HG03025 (cell line): ENCODE measurements at regions not wholly inside any gene's neighbourhood (a gene's known extent, or its start where the extent isn't known, plus 50 kb on each side); places are given as distances from the start of the nearest gene placed in this dataset.
"Not testable (repeated sequence)": the region's sequence is repeated elsewhere in the genome, so short reads cannot be mapped to it uniquely, and the experiment has no call there.

Experiments
- ATAC-seq: cut with Tn5 transposase; IDR thresholded peaks from one replicate; pipeline ENCODE4 v1.9.1; 2021; ENCODE audit warnings: mild to moderate bottlenecking, moderate library complexity; ENCODE audit not compliant: unreplicated experiment, low FRiP score

DNA sequence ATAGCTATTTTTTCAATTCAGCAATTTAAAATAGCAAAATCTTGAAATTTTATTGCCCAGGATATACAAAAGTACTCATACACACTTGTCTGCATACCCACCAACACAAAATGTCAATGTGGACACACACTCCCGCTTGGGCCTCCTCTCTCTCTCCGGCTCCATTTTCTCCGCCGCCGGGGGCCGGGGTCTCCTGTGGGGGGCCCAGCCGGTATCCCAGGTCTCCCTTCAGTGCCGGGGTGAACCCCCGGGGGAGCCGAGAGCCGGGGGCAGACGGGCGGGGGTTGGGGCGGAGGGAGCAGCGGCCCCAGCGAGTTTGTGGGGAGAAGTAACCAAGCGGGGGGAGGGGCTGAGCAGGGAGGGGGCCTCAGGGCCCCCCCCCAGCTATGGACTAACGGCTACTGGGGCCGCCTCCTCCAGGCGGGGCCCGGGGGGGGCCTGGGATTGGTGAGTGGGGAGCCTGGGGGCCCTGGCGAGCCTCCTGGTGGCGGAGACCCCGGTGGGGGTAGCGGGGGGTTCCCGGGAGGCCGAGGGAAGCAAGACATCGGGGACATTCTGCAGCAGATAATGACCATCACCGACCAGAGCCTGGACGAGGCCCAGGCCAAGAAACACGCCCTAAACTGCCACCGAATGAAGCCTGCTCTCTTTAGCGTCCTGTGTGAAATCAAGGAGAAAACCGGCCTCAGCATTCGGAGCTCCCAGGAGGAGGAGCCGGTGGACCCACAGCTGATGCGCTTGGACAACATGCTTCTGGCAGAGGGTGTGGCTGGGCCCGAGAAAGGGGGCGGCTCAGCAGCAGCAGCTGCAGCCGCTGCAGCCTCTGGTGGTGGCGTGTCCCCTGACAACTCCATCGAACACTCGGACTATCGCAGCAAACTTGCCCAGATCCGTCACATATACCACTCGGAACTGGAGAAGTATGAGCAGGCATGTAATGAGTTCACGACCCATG, 56.6 kb downstream of the CHST2 start:
- ATAC-seq, result not testable (repeated sequence)

DNA sequence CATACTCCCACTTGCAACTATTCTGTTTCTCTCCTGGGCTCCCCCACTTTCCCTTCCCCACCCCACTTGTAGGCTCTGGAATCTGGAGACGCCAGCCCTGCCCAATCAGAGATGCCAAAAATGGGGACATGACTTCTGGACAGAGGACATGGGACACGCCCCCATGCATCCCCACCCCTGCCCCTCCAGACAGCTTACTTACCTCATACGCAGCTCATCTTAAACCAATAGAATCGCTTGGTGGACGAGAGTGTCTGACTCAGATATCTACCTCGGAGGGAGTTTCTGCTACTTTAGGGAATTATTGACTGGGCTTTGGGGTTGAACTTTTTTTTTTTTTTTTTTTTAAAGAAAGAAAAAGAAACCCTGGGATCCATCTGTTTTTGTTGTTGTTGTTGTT, 58.4 kb downstream of the CHST2 start:
- not testable (repeated sequence) for ATAC-seq

DNA sequence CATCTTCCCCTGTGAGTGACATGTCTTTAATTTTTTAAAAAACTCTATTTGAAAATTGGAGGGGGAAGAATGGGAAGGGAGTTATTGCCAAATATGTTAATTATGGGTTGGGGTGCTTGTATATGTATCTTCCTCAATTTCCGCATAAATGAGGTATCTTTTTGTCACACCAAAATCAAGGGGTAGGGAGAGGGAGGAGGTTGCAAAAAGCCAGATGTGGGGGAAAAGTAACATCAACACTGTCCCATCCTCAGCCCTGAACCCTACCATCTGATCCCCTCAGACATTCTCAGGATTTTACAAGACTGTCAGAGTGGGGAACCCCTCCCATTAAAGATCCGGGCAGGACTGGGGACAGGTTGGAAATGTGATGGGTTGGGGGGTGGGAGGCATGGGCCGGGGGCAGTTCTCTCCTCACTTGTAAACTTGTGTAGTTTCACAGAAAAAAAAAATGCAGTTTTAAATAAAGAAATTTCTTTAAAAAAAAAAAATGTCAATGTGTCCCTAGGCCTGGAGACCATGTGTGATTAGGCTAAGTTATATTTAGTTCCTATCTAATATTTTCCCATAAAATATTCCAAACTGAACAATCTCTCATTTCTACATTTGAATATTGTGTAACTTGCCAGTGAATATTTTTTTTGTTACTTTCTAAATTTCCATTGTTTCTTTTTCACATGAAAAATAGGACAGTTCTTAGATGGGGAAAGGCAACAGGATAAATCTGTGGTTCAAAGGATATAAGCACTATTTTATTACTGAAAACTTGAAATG, 59.4 kb downstream of the CHST2 start:
- ATAC-seq, result not testable (repeated sequence)

DNA sequence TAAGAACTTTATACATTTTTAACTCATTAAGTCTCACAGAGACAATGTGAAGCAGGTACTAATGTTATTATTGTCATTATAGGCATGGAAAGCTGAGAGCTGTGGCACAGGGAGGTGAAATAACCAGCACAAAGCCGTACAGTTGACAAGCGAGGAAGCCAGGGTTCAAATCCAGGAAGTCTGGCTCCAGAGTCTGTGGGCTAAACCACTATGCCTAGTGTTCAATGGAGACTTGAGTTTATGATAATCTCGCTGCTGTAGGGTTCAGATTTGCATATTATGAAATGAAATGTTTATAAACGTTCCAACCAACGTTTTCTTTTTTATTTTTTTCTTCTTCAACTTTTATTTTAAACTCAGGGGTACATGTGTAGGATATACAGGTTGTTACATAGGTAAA, 60.0 kb downstream of the CHST2 start:
- ATAC-seq, result no peak

DNA sequence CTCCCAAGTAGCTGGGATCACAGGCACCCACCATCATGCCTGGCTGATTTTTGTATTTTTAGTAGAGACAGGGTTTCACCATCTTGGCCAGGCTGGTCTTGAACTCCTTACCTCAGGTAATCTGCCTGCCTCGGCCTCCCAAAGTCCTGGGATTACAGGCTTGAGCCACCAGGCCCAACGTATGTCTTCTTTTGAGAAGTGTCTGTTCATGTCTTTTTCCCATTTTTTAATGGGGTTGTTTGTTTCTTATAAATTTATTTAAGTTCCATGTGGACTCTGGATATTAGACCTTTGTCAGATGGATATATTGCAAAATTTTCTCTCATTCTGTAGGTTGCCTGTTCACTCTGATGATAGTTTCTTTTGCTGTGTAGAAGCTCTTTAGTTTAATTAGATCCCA, 61.3 kb downstream of the CHST2 start:
- ATAC-seq, result not testable (repeated sequence)

DNA sequence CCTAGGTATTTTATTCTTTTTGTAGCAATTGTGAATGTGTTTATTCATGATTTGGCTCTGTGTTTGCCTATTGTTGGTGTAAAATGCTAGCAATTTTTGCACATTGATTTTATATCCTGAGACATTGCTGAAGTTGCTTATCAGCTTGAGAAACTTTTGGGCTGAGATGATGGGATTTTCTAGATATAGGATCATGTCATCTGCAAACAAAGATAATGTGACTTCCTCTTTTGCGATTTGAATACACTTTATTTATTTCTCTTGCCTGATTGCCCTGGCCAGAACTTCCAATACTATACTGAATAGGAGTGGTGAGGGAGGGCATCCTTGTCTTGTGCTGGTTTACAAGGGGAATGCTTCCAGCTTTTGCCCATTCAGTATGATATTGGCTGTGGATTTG, 62.4 kb downstream of the CHST2 start:
- ATAC-seq, result not testable (repeated sequence)

DNA sequence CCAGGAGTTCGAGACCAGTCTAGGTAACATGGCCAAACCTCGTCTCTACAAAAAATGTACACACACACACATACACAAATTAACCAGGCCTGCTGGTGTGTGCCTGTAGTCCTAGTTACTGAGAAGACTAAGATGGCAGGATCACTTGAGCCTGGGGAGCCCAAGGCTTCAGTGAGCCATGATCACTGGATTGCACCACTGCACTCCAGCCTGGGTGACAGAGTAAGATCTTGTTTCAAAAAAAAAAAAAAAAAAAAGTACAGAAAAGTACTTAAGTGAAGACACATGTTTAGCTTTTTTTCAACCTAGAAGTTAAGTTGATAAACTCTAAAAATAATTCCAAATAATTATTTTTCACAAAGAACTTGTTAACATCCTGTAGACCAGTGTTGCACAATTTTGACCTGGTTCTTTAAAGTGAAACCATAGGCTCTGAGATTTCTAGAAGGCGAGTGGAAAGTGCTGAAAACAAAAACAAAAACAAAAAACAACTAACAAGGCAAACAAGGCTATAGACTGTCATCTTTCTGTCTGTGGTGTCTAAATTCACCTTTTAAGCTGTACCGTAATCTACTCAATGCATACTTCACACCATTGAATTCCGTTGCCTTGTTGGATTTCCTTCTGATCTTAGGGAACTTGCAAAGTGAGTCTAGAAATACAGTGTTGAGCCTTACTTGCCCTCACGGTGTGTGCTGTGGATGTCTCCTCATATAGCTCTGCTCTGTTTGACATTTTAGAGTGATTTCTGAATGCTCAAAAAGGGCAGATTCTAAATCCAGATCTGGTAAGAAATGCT, 63.5 kb downstream of the CHST2 start:
- no peak for ATAC-seq

DNA sequence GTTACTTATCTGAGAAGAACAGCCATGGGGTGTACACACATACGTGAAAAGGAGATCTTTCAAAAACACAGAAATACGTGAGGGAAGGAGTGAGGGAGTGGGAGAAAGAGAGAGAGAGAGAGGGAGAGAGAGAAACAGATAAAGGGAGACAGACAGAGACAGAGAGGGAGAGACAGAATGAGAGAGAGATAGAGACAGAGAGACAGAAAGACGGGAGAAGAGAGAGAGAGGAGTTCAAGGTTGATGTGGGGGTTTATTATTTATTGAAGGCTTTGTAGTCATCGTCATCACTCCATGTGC, 64.0 kb downstream of the CHST2 start:
- ATAC-seq, result no peak

DNA sequence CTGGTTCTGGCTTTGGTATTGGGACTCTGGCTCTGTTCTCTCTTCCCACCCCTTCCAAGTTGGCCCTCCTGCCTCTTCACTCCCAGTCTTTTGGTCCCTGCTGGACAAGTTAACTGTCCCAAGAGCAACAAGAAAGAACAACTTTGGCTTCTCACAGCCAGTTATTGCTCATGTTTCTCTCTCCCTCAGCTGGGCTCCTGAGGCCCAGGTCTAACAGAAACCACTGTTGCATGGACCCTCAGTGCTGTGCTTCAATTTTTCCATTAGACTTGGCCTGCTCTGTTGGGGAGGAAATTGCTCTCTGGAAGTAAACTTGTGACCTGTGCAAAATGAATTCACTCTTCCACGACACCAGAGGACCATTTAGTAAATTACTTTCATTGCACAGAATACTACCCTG, 64.5 kb downstream of the CHST2 start:
- ATAC-seq, result no peak

DNA sequence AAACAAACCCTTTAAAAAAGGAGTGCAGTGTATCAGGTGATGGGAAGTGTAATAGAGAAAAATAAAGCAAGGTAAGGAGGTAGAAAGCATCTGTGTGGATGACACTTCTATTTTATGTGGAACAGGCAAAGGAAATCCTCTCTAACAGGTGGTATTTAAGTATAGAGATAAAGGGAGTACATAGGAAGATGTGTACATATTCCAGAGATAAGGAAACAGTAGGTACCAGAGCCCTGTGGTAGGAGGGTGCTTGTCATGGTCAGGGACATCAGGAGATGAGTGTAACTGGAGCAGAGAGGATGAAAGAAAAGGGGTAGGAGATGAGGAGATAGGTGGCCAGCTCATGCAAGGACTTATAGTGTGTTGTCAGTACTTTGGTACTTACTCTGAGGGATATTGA, 65.8 kb downstream of the CHST2 start:
- ATAC-seq, result no peak

DNA sequence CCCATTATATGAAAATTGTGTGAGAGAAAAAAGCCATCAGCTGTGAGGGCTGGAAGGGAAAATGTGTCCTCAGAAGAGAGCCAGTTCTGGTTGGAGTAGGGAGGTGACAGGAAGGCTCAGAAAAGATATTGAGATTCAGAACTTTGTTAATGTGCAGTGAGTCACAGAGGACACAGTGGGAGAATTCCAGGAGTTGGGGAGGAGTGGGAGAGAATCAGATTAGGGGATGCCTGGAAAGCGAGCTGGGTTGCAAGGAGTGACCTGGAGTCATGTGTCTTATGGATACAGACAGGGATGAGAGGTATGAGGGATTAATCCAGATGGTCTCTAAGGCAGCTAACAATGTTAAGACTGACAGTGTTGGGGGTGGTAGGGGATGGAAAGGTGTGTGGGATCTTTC, 67.5 kb downstream of the CHST2 start:
- no peak for ATAC-seq

DNA sequence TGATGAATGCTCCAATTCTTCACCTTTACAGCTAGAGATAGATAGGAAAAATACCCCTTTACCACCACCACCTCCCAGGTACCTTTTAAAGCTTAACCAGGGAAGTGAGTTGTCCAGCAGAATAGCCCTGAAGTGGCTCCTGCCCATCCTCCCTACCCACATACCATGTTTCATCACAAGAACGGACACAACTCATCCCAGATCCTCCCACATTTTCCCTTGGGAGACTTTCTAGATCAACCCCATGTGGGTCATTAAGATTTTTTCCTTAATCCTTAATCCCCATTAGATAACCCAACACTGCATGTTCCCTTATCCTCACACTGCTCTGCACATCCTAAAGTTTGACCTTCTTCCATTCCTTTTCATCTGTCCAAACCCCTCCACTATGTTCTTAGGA, 69.3 kb downstream of the CHST2 start:
- no peak for ATAC-seq

DNA sequence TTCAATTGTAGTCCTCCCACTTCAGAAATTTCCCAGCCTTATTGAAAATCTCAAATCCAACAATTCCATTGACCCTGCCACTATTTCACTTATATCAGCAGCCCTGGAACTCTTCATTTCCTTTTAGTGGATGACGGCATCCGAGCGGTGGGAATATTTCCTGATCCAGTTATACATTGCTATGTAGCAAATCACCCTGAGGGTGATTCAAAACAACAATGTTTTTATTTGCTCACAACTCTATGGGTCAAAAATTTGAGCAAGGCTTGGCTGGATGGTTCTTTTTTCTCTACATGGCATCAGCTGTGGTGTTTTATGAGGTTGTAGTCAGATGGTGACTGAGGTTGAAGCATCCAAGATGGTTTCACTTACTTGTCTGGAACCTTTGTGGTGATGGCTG, 70.5 kb downstream of the CHST2 start:
- ATAC-seq, result no peak

DNA sequence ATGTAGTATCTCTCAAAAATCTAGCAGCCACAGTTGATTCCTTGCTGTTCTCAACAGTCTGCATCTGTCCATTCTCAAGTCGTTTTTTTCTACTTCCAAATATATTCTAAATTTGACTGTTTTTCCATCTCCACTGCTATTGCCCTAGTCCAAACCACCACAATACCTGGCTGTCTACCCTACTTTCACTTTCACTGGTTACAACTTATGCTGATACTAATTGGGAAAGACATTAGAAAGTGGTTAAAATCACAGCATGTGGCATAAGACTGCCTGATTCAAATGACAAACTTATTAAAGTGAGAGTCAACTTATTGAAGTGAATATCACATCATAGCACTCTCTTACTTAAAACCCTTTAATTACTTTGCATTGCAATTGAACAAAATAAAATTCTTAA, 72.6 kb downstream of the CHST2 start:
- no peak for ATAC-seq

DNA sequence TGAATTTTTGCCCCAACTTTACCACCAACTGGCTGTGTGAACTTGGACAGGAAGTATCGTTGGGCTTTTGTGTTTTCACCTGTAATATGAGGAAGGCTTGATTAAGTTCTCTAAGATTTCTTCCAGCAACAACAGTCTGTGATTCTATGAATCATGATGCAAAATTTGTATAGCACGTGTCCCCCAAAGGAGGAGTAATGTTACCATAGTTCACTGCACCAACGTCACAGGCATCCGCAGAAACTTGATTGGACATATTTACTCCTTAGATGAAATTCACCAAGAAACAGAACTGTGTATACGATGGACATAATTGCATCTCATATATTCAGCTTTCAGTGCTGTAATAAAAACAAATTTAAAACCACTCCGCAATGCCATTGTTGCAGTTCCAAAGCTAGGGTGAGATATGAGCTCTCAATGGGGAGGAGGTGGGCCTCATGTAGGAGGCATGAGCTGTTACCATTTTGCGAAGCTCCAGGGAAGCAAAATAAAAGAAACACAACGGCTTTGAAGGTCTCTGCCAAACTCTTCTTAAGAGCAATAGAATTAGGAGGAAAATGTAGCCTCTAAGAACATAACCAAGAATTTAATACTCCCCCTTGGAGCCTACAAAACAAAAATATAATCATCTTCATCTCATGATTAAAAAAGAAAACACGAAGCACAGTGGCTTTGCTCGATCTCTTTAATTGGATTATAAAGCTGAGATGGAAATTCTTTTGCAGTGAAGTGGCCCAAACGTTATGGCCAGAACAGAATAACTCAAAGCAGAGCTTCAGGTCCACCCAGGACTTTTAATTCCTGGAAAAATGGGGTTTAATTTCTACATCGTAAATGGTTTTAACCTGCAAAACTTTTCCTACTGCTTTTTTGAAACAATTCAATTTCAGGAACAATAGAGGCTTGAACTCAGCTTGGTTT, 80.7 kb downstream of the CHST2 start:
- no peak for ATAC-seq

DNA sequence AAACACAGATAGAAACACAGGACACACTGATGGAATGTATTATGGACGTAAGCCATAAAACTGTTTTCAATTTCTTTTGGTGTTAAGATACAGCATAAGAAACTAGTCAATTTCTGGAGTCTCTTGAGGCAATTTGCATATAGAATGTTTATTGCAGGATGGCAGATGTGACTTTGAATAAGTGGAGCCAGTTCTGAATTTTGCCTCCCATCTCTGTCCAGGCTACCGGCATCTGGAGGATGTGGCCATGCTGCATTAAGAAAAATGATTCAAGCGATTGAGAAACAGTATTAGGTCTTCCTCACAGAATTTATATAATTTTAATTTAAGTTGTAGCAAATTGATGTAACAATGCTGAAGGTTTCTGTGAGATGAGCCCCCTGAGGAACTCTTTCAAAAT, 81.5 kb downstream of the CHST2 start:
- no peak for ATAC-seq

DNA sequence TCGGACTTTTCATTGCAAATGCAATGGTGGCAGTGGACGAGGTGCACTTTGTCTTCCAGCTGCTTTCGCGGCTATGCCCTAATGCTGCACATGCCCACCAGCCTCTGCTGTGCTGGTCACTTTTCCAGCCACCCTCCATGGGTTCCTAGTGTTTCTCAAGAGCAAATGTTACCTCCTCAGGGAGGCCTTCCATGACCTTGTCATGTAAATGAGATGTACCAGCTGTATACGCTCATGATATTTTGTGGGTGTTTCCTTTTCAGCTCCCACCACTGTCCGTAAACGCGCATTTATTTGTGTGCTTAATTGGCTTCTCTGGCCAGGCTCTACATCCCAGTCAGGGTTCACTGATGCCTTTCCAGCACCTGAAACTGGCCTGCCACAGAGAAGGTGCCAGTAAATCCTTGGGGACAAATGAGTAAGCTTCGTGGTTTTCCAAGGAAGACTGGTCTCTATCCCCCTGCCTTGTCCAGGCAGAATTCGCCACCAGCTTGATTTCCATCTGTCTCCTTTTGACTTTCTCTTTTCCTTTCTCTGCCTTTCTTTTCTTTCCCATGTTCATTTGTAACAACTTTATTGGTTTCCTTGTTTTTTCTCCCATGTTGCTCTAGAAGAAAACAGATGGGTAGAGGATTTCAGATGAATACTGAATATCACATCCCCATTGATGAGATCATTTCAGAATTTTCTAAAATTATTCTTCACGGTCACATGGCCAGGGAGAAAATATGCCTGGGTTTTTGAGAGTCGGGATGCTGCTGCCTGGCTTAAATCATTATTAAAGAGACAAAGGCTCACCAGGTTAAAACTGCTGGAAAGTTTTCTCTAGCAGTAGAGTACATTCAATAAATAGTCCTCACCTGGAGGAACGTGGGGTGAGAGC, 82.5 kb downstream of the CHST2 start:
- ATAC-seq, result no peak

DNA sequence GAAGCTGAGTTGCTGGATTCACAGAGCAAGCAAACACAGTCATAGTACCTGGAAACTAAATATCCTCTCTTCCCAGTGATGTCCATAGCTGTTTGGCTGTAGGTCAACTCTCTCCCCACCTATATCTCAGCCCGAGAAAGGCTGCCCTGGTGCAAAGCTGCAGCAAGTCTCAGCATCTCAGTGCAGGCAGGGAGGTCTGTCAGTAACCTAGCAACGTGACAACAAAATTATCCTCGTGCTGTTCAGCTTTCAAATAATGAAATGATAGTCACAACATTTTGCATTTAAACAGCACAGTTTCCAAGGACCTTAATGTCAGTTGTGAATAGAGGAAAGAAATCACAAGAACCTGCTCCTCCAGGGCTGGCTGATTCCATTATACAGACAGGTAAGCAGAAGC, 83.6 kb downstream of the CHST2 start:
- no peak for ATAC-seq

DNA sequence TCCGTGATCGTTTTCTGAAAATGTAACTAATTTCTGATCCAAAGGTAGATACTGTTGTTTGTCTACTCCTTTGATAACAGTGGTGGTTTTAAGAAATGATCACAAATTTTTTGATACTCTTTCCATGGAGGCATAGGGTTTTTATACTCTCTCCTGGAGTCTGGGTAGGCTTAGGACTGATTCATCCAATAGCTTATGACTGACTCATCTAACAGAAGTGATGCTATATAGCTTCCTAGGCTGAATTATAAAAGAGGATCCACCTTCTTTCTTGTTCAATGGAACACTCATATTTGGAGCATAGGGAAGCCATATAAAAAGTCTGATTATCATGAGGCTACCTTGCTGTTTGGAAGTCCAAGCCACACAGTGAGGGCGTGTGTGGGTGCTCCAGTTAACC, 84.3 kb downstream of the CHST2 start:
- ATAC-seq, result no peak
